Brain microvascular endothelial cell (primary cell): ENCODE measurements at regions not wholly inside any gene's neighbourhood (a gene's known extent, or its start where the extent isn't known, plus 50 kb on each side); places are given as distances from the start of the nearest gene placed in this dataset.
A peak's percentile ranks its signal among the peaks of the same experiment; 100 is the strongest.

Experiments
- DNase-seq: peaks from one replicate; pipeline ENCODE4 v3.0.0-alpha.2; 2020
- H3K27ac ChIP-seq: fragments of 250-450 bp; sonication (Bioruptor Pico); 2 replicates; pipeline ENCODE4 v1.5.1; 2020; ENCODE audit warnings: mild to moderate bottlenecking, moderate library complexity
- H3K27me3 ChIP-seq: fragments of 250-450 bp; sonication (Bioruptor Pico); replicated peaks from 2 replicates; pipeline ENCODE4 v1.5.1; 2020; ENCODE audit warnings: mild to moderate bottlenecking
- H3K36me3 ChIP-seq: fragments of 250-450 bp; sonication (Bioruptor Pico); replicated peaks from 2 replicates; pipeline ENCODE4 v1.5.1; 2020; ENCODE audit warnings: mild to moderate bottlenecking
- H3K4me3 ChIP-seq: 2 replicates; pipeline ENCODE4 v1.5.1; 2011; ENCODE audit warnings: low read depth, mild to moderate bottlenecking, control low read depth, low read length, moderate library complexity
- CTCF ChIP-seq: IDR thresholded peaks from 2 replicates; pipeline ENCODE4 v1.5.1; 2011; ENCODE audit warnings: low read depth, mild to moderate bottlenecking, moderate library complexity, low read length, control low read depth, inconsistent platforms; ENCODE audit errors: missing control alignments
- in situ Hi-C: cut with HindIII; loops from 2 replicates; pipeline ENCODE4 v1.10.0; 2017; ENCODE audit warnings: low sequenced_read_pairs, low pct_ligation_motif_present

- H3K27me3 ChIP-seq: no peaks in the 10 kb centered on the region
- no peaks in the 10 kb centered on the region for H3K36me3 ChIP-seq
- H3K27ac ChIP-seq: no peak overlapping the region
- TF ChIP-seq CTCF: no peak
- in situ Hi-C loops: no loop called here
- DNase-seq: no peak
- H3K4me3 ChIP-seq: no peak overlapping the region
Observed at GRCh38 chr12:94726236-94726835, 76.0 kb upstream of the TMCC3 start.

- peak; percentile 68 for TF ChIP-seq CTCF
- Histone ChIP-seq H3K36me3 (no peaks in the 10 kb centered on the region), H3K27me3 (no peaks in the 10 kb centered on the region), H3K4me3 (no peak overlapping the region), H3K27ac (no peak overlapping the region)
- DNase-seq: peak; percentile 38
- in situ Hi-C loops: no loop called here
Observed at GRCh38 chr12:94725375-94726168, 75.2 kb upstream of the TMCC3 start.

- H3K36me3 ChIP-seq: no peaks in the 10 kb centered on the region
- H3K4me3 ChIP-seq: no peak overlapping the region
- DNase-seq: no peak
- no peaks in the 10 kb centered on the region for H3K27me3 ChIP-seq
- no peak overlapping the region for H3K27ac ChIP-seq
- TF ChIP-seq CTCF: no peak
- in situ Hi-C loops: no loop called here
Observed at GRCh38 chr12:94722664-94723063, 72.3 kb upstream of the TMCC3 start.

- no peak overlapping the region for H3K4me3 ChIP-seq
- no peak overlapping the region for H3K27ac ChIP-seq
- in situ Hi-C loops: no loop called here
- H3K27me3 ChIP-seq: no peaks in the 10 kb centered on the region
- no peak for TF ChIP-seq CTCF
- no peak for DNase-seq
- no peaks in the 10 kb centered on the region for H3K36me3 ChIP-seq
Observed at GRCh38 chr12:94721173-94721572, 70.8 kb upstream of the TMCC3 start.

- no peak overlapping the region for H3K4me3 ChIP-seq
- DNase-seq: no peak
- in situ Hi-C loops: no loop called here
- H3K36me3 ChIP-seq: no peaks in the 10 kb centered on the region
- no peak for TF ChIP-seq CTCF
- H3K27me3 ChIP-seq: no peaks in the 10 kb centered on the region
- H3K27ac ChIP-seq: no peak overlapping the region
Observed at GRCh38 chr12:94718114-94718513, 67.8 kb upstream of the TMCC3 start.

- TF ChIP-seq CTCF: no peak
- Histone ChIP-seq H3K27ac (no peak overlapping the region), H3K27me3 (no peaks in the 10 kb centered on the region), H3K36me3 (no peaks in the 10 kb centered on the region), H3K4me3 (no peak overlapping the region)
- in situ Hi-C loops: no loop called here
- DNase-seq: no peak
Observed at GRCh38 chr12:94717656-94718055, 67.3 kb upstream of the TMCC3 start.
